NCI-H345 treated with DMSO at 0.1 percent for 48 hours (cell line): ENCODE measurements at regions not wholly inside any gene's neighbourhood (a gene's known extent, or its start where the extent isn't known, plus 50 kb on each side); places are given as distances from the start of the nearest gene placed in this dataset.

Experiments used
- DNase-seq: peaks from one replicate; lab custom pipeline; 2025; ENCODE audit not compliant: unreplicated experiment; lab: John Stamatoyannopoulos, UW

DNA sequence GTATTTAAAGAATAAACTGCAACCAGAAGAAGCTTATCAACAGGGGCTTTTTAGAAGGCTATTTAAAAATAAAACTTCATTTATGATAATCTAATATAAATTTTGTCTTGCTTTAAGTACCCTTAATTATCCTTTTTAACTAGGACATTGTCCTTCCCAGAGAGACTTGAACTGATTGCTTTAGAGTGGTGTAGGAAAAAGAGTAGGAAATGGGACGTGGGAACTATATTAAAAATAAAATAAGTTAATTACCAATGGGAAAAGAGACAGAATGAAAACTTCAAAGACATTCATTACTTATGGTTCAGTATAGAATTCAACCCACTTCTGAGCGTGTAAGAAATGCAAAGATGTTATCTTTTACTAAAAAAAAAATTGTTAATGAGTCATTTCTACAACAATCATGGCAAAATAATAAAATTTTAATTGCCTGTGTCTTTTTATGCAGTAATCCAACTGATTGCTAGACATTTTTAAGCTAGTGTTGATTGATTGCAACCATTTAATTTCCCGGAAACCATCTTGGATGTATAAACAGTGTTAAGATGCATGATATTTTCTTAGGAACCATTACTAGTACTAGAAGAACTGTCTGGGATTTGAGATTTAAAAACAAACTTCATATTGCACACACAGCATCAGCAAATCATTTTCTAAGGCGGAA lies 298.8 kb upstream of the UMPS start:
- DNase-seq: no peak

GRCh38 chr3:124434176-124434575 lies 296.1 kb upstream of the UMPS start:
- DNase-seq: no peak

DNA sequence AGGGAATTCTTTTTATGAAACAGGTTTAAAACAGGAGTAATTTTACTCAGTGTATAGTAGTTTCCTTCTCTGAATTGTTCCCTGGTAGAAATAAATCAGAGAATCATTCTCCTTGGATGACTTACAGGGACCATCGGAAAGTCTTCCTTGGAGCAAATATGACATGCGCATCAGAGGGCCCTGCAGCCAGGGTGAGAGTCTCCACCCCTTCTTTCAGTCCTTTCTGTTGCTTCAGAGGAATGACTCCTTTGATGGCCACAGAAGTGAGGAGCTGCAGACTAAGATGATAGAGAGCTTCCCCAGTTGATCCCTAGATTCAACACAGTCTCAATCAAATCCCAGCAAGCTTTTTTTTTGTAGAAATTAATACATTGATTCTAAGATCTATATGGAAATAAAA lies 294.8 kb upstream of the UMPS start:
- DNase-seq: no peak

- no peak for DNase-seq
Observed at GRCh38 chr3:124438813-124439212, 291.4 kb upstream of the UMPS start.

GRCh38 chr3:124439603-124440002 lies 290.6 kb upstream of the UMPS start:
- DNase-seq: no peak

DNA sequence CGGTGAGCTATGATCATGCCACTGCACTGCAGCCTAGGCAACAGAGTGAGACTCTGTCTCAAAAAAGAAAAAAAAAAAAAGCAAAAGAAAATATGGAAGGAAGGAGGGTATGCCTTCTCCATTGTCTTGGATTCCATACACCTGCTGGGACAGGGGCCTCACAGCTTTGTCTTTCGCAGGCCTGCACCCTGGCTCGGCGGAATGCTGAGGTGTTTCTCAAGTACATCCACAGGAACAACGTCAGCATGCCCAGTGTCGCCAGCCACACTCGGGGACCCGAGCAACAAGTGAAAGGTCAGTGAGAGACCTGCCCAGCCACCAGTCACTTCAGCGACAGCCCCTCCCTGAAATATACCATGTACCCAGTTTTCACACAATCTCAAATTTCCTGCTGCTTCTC lies 288.5 kb upstream of the UMPS start:
- no peak for DNase-seq

GRCh38 chr3:124442463-124442862 lies 287.8 kb upstream of the UMPS start:
- DNase-seq: no peak

- DNase-seq: no peak
Observed at GRCh38 chr3:124443446-124443845, 286.8 kb upstream of the UMPS start.

- DNase-seq: no peak
Observed at GRCh38 chr3:124444075-124444474, 286.2 kb upstream of the UMPS start.

DNA sequence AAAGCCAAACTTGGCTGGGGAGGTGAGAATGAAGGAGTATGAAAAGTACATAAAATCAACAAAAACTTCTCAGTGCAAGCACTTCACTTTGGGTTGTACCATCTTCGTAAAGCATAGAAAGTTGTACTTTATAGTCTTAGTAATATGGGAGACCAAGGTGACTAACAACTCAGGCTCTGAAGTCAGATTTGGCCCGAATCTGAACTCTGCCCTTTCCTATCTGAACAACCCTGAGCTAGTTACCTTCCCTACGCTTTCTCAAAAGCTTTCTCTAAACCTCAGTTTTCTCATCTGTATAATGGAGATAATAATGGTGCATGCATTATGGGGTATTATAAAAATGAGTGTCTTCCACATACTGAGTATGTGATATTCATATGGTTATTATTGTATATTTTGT lies 285.4 kb upstream of the UMPS start:
- no peak for DNase-seq

DNA sequence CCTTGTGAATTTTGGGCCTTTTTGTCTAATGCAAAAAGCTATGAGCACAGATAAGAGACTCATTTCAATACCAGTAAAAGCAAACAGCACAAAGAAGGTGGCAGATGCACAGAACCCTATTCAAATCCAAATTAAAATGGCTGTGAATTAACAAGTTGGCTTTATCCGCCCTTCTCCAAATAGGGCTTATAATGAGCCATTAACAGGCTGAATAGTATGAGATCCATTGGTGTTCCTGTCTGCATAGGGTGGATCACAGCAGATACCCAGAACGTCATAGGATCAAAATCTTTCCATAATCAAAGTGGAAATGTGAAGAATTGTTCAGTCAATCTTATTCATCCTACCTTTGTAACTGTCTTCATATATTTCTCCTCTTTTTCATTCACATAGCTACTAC lies 282.4 kb upstream of the UMPS start:
- no peak for DNase-seq

GRCh38 chr3:124448954-124449353 lies 281.3 kb upstream of the UMPS start:
- no peak for DNase-seq

- DNase-seq: no peak
Observed at GRCh38 chr3:124450366-124450765, 279.9 kb upstream of the UMPS start.

DNA sequence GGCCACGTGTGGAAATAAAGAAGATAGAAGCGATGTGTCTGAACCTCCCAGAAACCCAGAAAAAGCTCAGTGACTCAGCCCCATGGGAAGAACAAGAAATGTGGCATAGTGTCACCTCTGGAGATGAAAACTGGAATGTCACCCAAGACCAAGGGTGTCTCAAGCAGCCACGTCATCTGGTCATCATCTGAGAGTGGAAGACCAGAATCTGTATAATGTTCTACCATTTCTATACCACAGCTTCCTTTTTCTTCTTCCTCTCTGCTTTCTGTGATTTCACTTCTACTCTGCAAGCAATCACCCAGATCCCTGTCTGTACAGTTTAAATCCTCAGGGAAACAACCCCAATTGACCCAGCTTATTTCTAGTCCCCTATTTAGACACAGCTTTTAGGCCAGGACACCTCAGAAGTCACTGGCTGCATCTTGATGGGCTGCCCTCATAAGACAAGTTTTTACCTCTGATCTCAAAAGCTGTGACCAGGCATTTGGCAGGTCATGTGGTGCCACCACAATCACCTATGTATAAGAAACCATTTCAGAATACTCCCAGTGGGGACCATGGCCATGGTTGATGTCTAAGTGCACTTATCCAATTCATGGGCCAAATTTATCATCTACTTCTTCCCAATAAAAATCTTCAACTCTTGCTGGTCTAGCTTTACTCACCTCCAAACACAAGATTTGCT lies 278.5 kb upstream of the UMPS start:
- no peak for DNase-seq

DNA sequence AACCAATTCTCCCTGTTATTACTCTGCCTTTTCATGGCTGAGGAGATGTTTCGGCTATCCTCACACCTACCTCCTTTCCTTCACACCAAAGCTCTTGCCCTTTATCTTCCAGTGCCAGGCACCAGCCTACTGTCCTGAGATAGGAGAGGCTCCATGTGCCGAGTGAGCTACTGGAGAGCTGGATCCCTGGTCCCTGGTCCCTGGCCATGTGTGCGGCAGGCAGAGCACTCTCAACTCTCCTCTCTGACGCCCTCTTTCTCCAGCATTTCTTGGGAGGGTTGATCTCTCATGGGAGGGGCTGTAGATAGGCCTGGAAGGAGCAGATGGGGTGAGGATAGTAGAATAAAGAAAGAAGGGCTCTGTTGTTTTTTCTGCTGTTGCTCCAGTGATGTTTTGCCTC lies 277.1 kb upstream of the UMPS start:
- DNase-seq: no peak

- no peak for DNase-seq
Observed at GRCh38 chr3:124455891-124456290, 274.4 kb upstream of the UMPS start.

GRCh38 chr3:124456506-124456905 lies 273.7 kb upstream of the UMPS start:
- no peak for DNase-seq

- DNase-seq: no peak
Observed at GRCh38 chr3:124459678-124460077, 270.6 kb upstream of the UMPS start.

- DNase-seq: no peak
Observed at GRCh38 chr3:124461126-124461525, 269.1 kb upstream of the UMPS start.

GRCh38 chr3:124461838-124462632 lies 268.2 kb upstream of the UMPS start:
- no peak for DNase-seq

- DNase-seq: no peak
Observed at GRCh38 chr3:124463234-124463633, 267.0 kb upstream of the UMPS start.
